CD4-positive, alpha-beta memory T cell (primary cell): ENCODE measurements at regions not wholly inside any gene's neighbourhood (a gene's known extent, or its start where the extent isn't known, plus 50 kb on each side); places are given as distances from the start of the nearest gene placed in this dataset.

ENCODE experiments used
- CTCF ChIA-PET: fragments of 350-600 bp; sonication (Branson Sonifier 250); formaldehyde crosslinking; loops from one replicate; lab custom pipeline; 2021; ENCODE audit warnings: inconsistent platforms; ENCODE audit not compliant: partially characterized antibody; lab: Charles Lee
- POLR2A ChIA-PET: fragments of 350-600 bp; sonication (Branson Sonifier 250); formaldehyde crosslinking; loops from one replicate; lab custom pipeline; 2021; ENCODE audit not compliant: partially characterized antibody; lab: Charles Lee
- DNase-seq, 5 donors: peaks; one replicate each; pipeline versions ENCODE4 v3.0.0 to v3.0.0-alpha.2; 2020 to 2022; ENCODE audit warnings: mixed read lengths in 1 of 5
- H3K27ac ChIP-seq: one replicate; pipeline ENCODE4 v1.7.0; 2013; ENCODE audit warnings: low read depth, low read length
- H3K27me3 ChIP-seq: 2 replicates; pipeline ENCODE4 v1.7.0; 2013; ENCODE audit warnings: mild to moderate bottlenecking, low read length, moderate library complexity; ENCODE audit not compliant: insufficient read depth
- H3K36me3 ChIP-seq: 2 replicates; pipeline ENCODE4 v1.7.0; 2013; ENCODE audit warnings: mild to moderate bottlenecking, low read length, moderate library complexity; ENCODE audit not compliant: insufficient read depth
- H3K4me1 ChIP-seq: 2 replicates; pipeline ENCODE4 v1.7.0; 2013; ENCODE audit warnings: mild to moderate bottlenecking, low read length, moderate library complexity; ENCODE audit not compliant: insufficient read depth
- H3K4me3 ChIP-seq, 2 donors: one replicate each; pipeline ENCODE4 v1.7.0; 2013; ENCODE audit warnings: low read length in 2 of 2, mild to moderate bottlenecking in 1 of 2
- H3K9me3 ChIP-seq, 2 donors: one replicate each; pipeline ENCODE4 v1.7.0; 2013; ENCODE audit warnings: low read length in 2 of 2, control low read depth in 1 of 2; ENCODE audit not compliant: control insufficient read depth in 1 of 2
- H3K27ac Mint-ChIP-seq, 7 donors: one replicate each; pipeline ENCODE4 v1.8.0; 2020 to 2021; ENCODE audit warnings: mixed read lengths in 7 of 7, mild to moderate bottlenecking in 6 of 7, inconsistent platforms in 3 of 7, moderate library complexity in 3 of 7
- H3K27me3 Mint-ChIP-seq, 2 donors: one replicate each; pipeline ENCODE4 v1.8.0; 2020 to 2021; ENCODE audit warnings: mixed read lengths in 2 of 2
- H3K36me3 Mint-ChIP-seq, 2 donors: one replicate each; pipeline ENCODE4 v1.8.0; 2020 to 2021; ENCODE audit warnings: mixed read lengths in 2 of 2, inconsistent platforms in 1 of 2, mild to moderate bottlenecking in 1 of 2
- H3K4me1 Mint-ChIP-seq, 4 donors: one replicate each; pipeline ENCODE4 v1.8.0; 2020 to 2021; ENCODE audit warnings: mixed read lengths in 4 of 4, mild to moderate bottlenecking in 1 of 4
- H3K4me3 Mint-ChIP-seq, 8 donors: one replicate each; pipeline ENCODE4 v1.8.0; 2020 to 2021; ENCODE audit warnings: mixed read lengths in 8 of 8, mild to moderate bottlenecking in 7 of 8, moderate library complexity in 6 of 8, inconsistent platforms in 3 of 8
- H3K9me3 Mint-ChIP-seq, 8 donors: one replicate each; pipeline ENCODE4 v1.8.0; 2020 to 2021; ENCODE audit warnings: mixed read lengths in 8 of 8, mild to moderate bottlenecking in 5 of 8, inconsistent platforms in 3 of 8, moderate library complexity in 1 of 8
- intact Hi-C: fragments of 100-400 bp; cut with micrococcal nuclease; formaldehyde crosslinking; loops from one replicate; pipeline ENCODE4 v1.15.1; 2023

DNA sequence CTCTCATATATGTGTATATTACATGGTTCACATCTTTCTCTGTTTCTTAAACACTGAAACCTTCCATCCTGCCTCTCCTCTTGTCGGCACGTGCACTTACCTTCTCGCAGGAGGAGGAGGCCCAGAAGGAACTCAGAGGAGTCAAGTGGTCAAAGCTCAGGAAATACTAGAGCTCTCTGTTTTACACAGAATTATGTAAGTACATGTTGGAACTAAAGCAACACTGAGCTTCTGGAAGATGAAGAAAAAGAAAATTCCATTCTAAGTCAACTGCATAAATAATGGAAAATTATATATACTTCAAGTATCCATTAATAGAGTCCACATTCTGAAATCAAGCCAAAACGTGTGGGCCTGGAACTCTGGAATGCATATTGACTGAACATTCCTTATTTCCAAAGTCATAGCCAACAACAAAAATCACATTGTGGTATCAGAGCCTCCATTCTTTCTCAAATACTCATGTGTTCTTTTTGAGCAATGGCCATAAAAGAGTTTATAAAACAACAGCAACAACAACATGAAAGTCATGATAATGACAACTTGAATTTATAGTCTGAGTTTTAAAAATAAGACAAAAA lies 121.5 kb upstream of the RAI14 start:
- Histone ChIP-seq H3K36me3 (no peaks in the 10 kb centered on the region), H3K4me1 (no peaks in the 10 kb centered on the region), H3K27me3 (peaks cover 6% of the 10 kb centered on the region), H3K9me3 (no peaks in the 10 kb centered on the region), H3K27ac (no peak overlapping the region), H3K4me3 (no peak overlapping the region)
- H3K9me3 Mint-ChIP-seq = peaks cover 0 to 1% (median 0%) of the 10 kb centered on the region in 8 donors
- ChIA-PET POLR2A (no interaction called here), CTCF (interaction anchor here (1.2 to 2.1 kb wide), 2 partner anchors 11 to 364 kb away, joined by 5 to 13 read pairs; no protein-coding TSS in a partner anchor)
- no peaks in the 10 kb centered on the region for H3K4me1 Mint-ChIP-seq
- no peaks in the 10 kb centered on the region for H3K36me3 Mint-ChIP-seq
- intact Hi-C loops = no loop called here
- no peak overlapping the region for H3K4me3 Mint-ChIP-seq
- no peak overlapping the region for H3K27ac Mint-ChIP-seq
- no peak for DNase-seq
- H3K27me3 Mint-ChIP-seq = peaks cover 10 to 14% of the 10 kb centered on the region in 2 donors

DNA sequence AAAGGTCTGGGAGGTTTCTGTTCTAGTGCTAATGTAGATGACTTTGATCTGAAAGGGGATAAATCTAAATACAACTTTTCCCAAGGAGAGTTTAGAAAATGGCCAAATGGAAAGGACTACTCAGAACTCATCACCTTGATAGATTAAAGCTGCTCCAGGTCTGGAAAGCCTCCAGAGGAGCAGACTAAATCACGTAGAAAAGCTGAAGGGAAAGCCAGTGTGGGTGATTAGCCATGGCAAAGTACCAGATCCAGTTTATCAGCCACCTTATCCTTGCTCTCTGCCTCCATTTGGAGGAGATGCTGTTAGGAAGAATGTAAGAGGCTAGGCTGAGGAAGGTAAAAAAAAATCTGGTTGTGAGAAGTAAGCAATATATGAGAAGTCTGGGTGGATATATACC lies 120.7 kb upstream of the RAI14 start:
- Mint-ChIP-seq H3K36me3 (no peaks in the 10 kb centered on the region), H3K4me3 (no peak overlapping the region), H3K27me3 (peaks cover 14 to 17% of the 10 kb centered on the region in 2 donors), H3K27ac (no peak overlapping the region), H3K4me1 (no peaks in the 10 kb centered on the region), H3K9me3 (peaks cover 0 to 1% (median 0%) of the 10 kb centered on the region in 8 donors)
- Histone ChIP-seq H3K27ac (no peak overlapping the region), H3K9me3 (no peaks in the 10 kb centered on the region), H3K27me3 (peaks cover 6% of the 10 kb centered on the region), H3K4me3 (no peak overlapping the region), H3K4me1 (no peaks in the 10 kb centered on the region), H3K36me3 (no peaks in the 10 kb centered on the region)
- POLR2A ChIA-PET = no interaction called here
- intact Hi-C loops = no loop called here
- CTCF ChIA-PET = no interaction called here
- DNase-seq = no peak

DNA sequence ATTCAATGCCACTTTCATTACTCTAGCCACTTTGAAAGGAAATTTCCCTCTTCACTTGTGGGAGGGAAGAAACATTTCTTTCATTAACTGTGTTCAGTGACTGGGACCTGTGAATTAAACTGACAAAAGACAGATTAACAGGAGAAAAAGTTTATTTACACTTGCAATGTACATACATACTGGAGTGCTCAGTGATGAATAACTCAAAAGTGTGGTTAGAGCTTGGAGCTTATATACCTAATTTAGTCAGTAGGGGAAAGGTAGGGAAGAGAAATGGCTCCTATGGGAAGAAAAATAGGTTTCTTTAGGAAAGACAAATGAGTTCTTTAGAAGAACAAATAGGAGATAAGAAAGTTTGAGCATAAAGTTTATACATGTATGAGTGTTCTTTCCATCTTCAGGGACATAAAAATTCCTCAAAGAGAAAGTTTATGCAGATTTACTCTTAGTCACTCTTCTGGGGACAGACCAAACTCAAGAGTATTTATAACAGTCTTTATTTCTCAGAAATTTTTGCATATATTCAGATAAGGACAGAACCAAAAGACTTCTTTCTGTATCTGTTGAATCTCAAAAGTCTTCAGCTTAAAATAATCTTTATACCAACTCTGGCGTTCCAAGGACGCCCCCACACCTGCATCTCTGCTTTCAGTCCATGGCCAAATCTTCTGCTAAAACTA lies 120.0 kb upstream of the RAI14 start:
- intact Hi-C loops = no loop called here
- Mint-ChIP-seq H3K27me3 (peaks cover 14 to 17% of the 10 kb centered on the region in 2 donors), H3K4me1 (no peaks in the 10 kb centered on the region), H3K27ac (no peak overlapping the region), H3K36me3 (no peaks in the 10 kb centered on the region), H3K9me3 (peaks cover 0 to 1% (median 0%) of the 10 kb centered on the region in 8 donors), H3K4me3 (no peak overlapping the region)
- no peaks in the 10 kb centered on the region for H3K9me3 ChIP-seq
- no peaks in the 10 kb centered on the region for H3K4me1 ChIP-seq
- DNase-seq = no peak
- no peak overlapping the region for H3K4me3 ChIP-seq
- H3K27ac ChIP-seq = no peak overlapping the region
- ChIA-PET CTCF (no interaction called here), POLR2A (no interaction called here)
- no peaks in the 10 kb centered on the region for H3K36me3 ChIP-seq
- peaks cover 6% of the 10 kb centered on the region for H3K27me3 ChIP-seq

DNA sequence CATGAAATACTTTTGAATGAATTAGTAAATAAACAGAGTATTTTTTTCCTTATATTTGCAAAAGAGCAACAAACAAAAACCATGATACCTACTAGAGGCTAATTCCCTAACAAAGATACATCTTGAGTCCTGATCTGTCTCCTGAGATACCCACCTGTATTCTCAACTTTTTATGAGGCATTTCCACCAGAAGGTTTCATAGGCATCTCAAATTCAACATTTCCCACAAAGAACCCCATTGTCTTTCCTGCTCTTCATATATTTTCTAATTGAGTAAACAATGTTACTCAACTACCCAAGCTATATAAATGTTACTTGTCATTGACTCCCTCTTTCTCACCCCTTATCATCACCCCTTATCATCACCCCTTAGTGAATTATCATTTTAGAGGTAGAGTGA lies 119.4 kb upstream of the RAI14 start:
- Mint-ChIP-seq H3K4me1 (no peaks in the 10 kb centered on the region), H3K27ac (no peak overlapping the region), H3K36me3 (peaks cover 0 to 3% of the 10 kb centered on the region in 2 donors), H3K27me3 (peaks cover 14 to 20% of the 10 kb centered on the region in 2 donors), H3K4me3 (no peak overlapping the region), H3K9me3 (peaks cover 0 to 2% (median 0%) of the 10 kb centered on the region in 8 donors)
- Histone ChIP-seq H3K27ac (no peak overlapping the region), H3K4me1 (no peaks in the 10 kb centered on the region), H3K4me3 (no peak overlapping the region), H3K27me3 (peaks cover 6% of the 10 kb centered on the region), H3K36me3 (no peaks in the 10 kb centered on the region), H3K9me3 (no peaks in the 10 kb centered on the region)
- ChIA-PET POLR2A (no interaction called here), CTCF (no interaction called here)
- intact Hi-C loops = no loop called here
- DNase-seq = no peak

DNA sequence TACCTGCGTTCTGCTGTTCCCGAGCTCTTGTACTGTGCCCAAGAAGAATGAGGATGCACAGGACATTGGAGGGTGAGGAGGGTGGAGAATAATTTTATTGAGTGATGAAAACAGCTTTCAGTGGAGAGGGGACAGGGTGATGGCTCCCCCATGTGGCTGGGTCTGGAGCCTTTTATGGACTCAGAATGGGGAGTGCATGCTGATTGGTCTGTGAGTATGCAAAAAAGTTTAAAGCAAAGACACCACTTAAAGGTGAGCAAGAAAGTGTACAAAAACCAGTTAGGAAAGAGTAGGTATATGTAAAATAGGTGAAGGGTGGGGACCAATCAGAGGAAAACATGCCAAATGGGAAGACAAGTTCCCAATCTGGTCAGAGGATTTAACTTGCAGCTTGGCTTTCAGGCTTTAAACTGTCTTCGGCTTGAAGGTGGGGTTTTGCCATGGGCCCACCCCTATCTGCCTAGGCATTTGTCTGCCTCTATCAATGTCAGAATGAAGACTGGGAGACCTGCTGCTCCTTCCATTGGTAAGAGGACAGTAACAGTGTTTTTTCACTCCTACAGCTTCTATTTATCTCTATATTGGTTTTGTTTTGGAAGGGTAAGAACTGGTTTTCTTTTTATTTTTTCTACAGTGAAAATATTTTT lies 118.0 kb upstream of the RAI14 start:
- no peak for DNase-seq
- no peaks in the 10 kb centered on the region for H3K9me3 ChIP-seq
- no peak overlapping the region for H3K4me3 Mint-ChIP-seq
- peaks cover 0 to 6% (median 3%) of the 10 kb centered on the region in 8 donors for H3K9me3 Mint-ChIP-seq
- CTCF ChIA-PET = no interaction called here
- no peaks in the 10 kb centered on the region for H3K4me1 Mint-ChIP-seq
- no peaks in the 10 kb centered on the region for H3K4me1 ChIP-seq
- H3K36me3 Mint-ChIP-seq = peaks cover 0 to 4% of the 10 kb centered on the region in 2 donors
- intact Hi-C loops = no loop called here
- peaks cover 16 to 22% of the 10 kb centered on the region in 2 donors for H3K27me3 Mint-ChIP-seq
- H3K4me3 ChIP-seq = no peak overlapping the region
- peak overlapping the region in 1 of 7 donors; percentile 43 for H3K27ac Mint-ChIP-seq
- H3K27ac ChIP-seq = no peak overlapping the region
- POLR2A ChIA-PET = no interaction called here
- H3K27me3 ChIP-seq = peaks cover 6% of the 10 kb centered on the region
- H3K36me3 ChIP-seq = no peaks in the 10 kb centered on the region

DNA sequence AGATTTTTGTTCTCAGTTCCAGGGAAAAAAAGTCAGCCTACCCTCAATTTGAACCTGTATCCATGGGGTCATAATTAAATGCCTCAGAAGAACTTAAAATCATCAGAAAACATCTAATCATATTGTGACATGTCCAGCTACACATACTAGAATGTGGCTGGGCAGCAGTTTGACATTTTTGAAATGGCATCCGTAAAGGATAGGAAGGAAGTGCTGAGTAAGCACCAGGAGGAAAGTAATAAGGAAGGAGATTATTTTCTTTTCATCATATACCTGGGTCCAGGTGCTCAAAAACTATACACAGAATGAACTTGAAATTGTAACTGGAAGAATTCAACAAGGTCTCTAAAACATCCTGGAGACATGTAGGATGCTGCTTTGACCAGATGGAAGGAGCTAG lies 116.9 kb upstream of the RAI14 start:
- CTCF ChIA-PET = no interaction called here
- H3K36me3 ChIP-seq = no peaks in the 10 kb centered on the region
- Mint-ChIP-seq H3K9me3 (peaks cover 0 to 14% (median 8%) of the 10 kb centered on the region in 8 donors), H3K36me3 (peaks cover 0 to 4% of the 10 kb centered on the region in 2 donors), H3K4me1 (no peaks in the 10 kb centered on the region), H3K4me3 (peak overlapping the region in 1 of 8 donors; percentile 22), H3K27ac (no peak overlapping the region), H3K27me3 (peaks cover 16 to 23% of the 10 kb centered on the region in 2 donors)
- H3K27me3 ChIP-seq = peaks cover 6% of the 10 kb centered on the region
- H3K9me3 ChIP-seq = no peaks in the 10 kb centered on the region
- DNase-seq = no peak
- POLR2A ChIA-PET = no interaction called here
- H3K4me1 ChIP-seq = no peaks in the 10 kb centered on the region
- H3K4me3 ChIP-seq = no peak overlapping the region
- intact Hi-C loops = no loop called here
- no peak overlapping the region for H3K27ac ChIP-seq

DNA sequence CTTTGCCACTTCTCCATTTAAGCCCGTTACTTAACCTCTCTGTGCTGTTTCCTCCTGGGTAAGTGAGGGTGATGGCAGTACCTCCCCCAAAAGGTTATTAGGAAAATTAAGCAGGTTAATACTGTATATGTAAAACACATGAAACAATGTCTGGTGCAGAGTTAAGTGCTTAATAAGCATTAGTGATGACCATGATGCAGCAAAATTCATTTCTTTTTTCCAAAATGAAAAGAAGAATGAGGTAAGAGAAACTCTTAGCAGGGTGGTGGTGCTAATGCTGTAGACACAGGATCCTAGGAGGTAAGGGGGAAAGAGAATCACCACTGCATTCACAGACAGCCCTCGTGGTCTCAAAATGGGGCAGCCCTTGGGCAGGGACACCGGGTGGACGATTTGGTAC lies 115.1 kb upstream of the RAI14 start:
- Mint-ChIP-seq H3K27ac (no peak overlapping the region), H3K36me3 (peaks cover 0 to 4% of the 10 kb centered on the region in 2 donors), H3K27me3 (peaks cover 16 to 18% of the 10 kb centered on the region in 2 donors), H3K4me1 (no peaks in the 10 kb centered on the region), H3K9me3 (peaks cover 0 to 31% (median 15%) of the 10 kb centered on the region in 8 donors), H3K4me3 (no peak overlapping the region)
- H3K27me3 ChIP-seq = no peaks in the 10 kb centered on the region
- ChIA-PET POLR2A (no interaction called here), CTCF (no interaction called here)
- H3K9me3 ChIP-seq = no peaks in the 10 kb centered on the region
- H3K36me3 ChIP-seq = no peaks in the 10 kb centered on the region
- intact Hi-C loops = no loop called here
- no peak overlapping the region for H3K4me3 ChIP-seq
- H3K4me1 ChIP-seq = no peaks in the 10 kb centered on the region
- no peak overlapping the region for H3K27ac ChIP-seq
- no peak for DNase-seq
